ENCODE measurements at regions not wholly inside any gene's neighbourhood (a gene's known extent, or its start where the extent isn't known, plus 50 kb on each side); places are given as distances from the start of the nearest gene placed in this dataset.
A peak's percentile ranks its signal among the peaks of the same experiment; 100 is the strongest.
"Not testable (repeated sequence)": the region's sequence is repeated elsewhere in the genome, so short reads cannot be mapped to it uniquely, and the experiment has no call there.

GRCh38 chr9:71607461-71607881 is 160.8 kb downstream of the CEMIP2 start:
- Histone ChIP-seq H3K4me3 (no peak overlapping the region), H3K27ac (no peak overlapping the region), H3K9me3 (no peaks in the 10 kb centered on the region), H3K36me3 (no peaks in the 10 kb centered on the region), H3K27me3 (replicated peaks; ENCODE audit: insufficient read depth) (no peaks in the 10 kb centered on the region), H3K4me1 (replicated peaks) (no peaks in the 10 kb centered on the region)
- intact Hi-C loops (cut with DNase I), result loop anchor here (10.0 kb wide), 1 partner anchor 157 kb away; the partner anchor contains the start of gene CEMIP2
- TF ChIP-seq POLR2A (IDR thresholded peaks at IDR 0.05) (no peak), POLR2AphosphoS5 (IDR thresholded peaks at IDR 0.05) (no peak)
- TF ChIP-seq, protein P1, sequence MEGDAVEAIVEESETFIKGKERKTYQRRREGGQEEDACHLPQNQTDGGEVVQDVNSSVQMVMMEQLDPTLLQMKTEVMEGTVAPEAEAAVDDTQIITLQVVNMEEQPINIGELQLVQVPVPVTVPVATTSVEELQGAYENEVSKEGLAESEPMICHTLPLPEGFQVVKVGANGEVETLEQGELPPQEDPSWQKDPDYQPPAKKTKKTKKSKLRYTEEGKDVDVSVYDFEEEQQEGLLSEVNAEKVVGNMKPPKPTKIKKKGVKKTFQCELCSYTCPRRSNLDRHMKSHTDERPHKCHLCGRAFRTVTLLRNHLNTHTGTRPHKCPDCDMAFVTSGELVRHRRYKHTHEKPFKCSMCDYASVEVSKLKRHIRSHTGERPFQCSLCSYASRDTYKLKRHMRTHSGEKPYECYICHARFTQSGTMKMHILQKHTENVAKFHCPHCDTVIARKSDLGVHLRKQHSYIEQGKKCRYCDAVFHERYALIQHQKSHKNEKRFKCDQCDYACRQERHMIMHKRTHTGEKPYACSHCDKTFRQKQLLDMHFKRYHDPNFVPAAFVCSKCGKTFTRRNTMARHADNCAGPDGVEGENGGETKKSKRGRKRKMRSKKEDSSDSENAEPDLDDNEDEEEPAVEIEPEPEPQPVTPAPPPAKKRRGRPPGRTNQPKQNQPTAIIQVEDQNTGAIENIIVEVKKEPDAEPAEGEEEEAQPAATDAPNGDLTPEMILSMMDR (IDR thresholded peaks at IDR 0.05), result no peak
- DNase-seq (ENCODE audit: low spot score), result no peak
- 71% methylated on average over 5 of the region's 5 CpGs for WGBS

DNA sequence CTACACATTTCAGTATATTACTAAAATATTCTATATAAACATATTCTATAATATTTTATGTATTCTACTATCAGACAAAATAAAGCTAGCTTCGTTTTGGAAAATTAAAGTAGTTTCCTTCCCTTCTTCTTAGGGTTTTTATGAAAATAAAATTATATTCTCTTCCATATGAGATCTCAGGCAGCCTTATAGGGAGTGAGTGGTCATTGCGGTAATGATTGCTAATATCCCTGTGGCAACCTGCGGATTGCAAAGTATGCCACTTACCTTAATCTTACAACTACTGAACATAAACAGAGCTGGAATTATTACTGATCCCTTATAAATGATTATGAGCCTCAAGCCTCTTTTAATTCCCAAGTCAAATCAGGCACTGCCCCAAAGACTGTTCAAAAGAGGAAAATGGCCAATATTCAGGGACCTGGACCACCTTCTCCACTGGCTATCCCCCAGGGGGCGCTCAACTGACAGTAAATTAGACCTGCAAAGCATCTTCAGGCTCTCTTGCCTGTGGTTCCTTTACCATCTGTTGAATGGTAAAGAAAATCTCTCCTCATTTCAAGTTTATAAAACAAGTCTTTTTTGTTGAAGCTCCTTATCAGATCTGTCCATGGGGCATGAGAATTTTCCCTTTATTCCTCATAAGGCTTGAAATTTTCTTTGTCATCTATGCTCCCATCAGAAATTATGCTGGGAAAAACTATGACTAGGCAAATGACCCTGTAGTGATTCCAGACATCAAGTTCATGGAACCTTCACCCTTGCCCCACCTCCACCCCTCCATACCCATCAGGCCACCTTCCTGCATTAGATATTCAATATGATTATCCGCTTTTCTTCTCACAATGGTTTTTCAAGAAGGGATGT is 163.9 kb downstream of the CEMIP2 start:
- Histone ChIP-seq H3K36me3 (no peaks in the 10 kb centered on the region), H3K27ac (no peak overlapping the region), H3K27me3 (replicated peaks; ENCODE audit: insufficient read depth) (no peaks in the 10 kb centered on the region), H3K9me3 (no peaks in the 10 kb centered on the region), H3K4me3 (no peak overlapping the region), H3K4me1 (replicated peaks) (no peaks in the 10 kb centered on the region)
- TF ChIP-seq POLR2AphosphoS5 (IDR thresholded peaks at IDR 0.05) (peak; percentile 34), POLR2A (IDR thresholded peaks at IDR 0.05) (no peak)
- TF ChIP-seq, protein P1 (IDR thresholded peaks at IDR 0.05), result peak; percentile 37 to 83 (median 75)
- WGBS, result 67% methylated on average over 5 of the region's 5 CpGs
- DNase-seq (ENCODE audit: low spot score), result peak; percentile 69
- intact Hi-C loops (cut with DNase I), result loop anchor here (10.0 kb wide), 1 partner anchor 160 kb away; the partner anchor contains the start of gene CEMIP2

DNA sequence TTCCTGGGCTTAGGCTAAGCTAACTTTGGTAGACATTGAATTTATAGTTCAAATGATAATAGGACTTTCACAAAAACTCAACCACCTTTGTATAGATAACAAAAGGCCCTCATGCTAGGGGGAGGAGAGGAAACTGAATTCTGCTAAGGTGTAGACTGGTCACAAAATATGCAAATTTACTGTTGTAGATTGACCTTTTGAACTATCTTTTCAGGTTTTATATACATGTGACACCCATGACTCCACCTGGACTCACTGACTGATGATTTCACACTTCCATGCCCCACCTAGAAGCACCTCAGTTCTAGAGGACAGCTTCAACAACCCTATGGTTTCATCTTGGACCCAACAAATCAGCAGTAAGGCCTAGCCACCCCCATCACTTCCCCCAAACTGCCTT is 165.7 kb downstream of the CEMIP2 start:
- Histone ChIP-seq H3K27ac (no peak overlapping the region), H3K36me3 (no peaks in the 10 kb centered on the region), H3K27me3 (replicated peaks; ENCODE audit: insufficient read depth) (no peaks in the 10 kb centered on the region), H3K4me1 (replicated peaks) (no peaks in the 10 kb centered on the region), H3K9me3 (no peaks in the 10 kb centered on the region), H3K4me3 (no peak overlapping the region)
- no peak for DNase-seq (ENCODE audit: low spot score)
- TF ChIP-seq, protein P1 (IDR thresholded peaks at IDR 0.05), result no peak
- no peak for TF ChIP-seq POLR2AphosphoS5 (IDR thresholded peaks at IDR 0.05)
- TF ChIP-seq POLR2A (IDR thresholded peaks at IDR 0.05), result no peak
- intact Hi-C loops (cut with DNase I), result loop anchor here (10.0 kb wide), 1 partner anchor 162 kb away; the partner anchor contains the start of gene CEMIP2

GRCh38 chr9:71595762-71596161 is 172.6 kb downstream of the CEMIP2 start:
- 81% methylated on average over 12 of the region's 12 CpGs for WGBS
- H3K4me3 ChIP-seq, result not testable (repeated sequence)

DNA sequence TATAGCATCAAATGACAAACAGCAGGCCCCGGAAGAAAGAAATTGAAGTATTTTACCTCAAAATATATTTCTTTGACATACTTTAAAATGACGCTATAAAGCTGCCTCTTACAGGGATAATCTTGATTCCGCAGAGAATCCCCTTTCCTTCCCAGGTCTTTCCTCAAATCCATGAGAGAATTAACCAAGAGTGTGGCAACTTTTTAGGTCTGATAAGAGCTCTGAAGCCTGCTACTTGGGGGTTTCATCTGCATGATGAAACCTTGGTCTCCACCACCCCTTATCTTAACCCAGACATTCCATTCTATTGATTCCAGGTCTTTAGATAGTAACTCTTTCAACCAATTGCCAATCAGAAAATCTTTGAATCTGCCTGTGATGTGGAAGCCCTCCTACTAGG is 173.8 kb downstream of the CEMIP2 start:
- TF ChIP-seq POLR2A (IDR thresholded peaks at IDR 0.05) (no peak), POLR2AphosphoS5 (IDR thresholded peaks at IDR 0.05) (no peak)
- TF ChIP-seq, protein P1 (IDR thresholded peaks at IDR 0.05), result no peak
- intact Hi-C loops (cut with DNase I), result no loop called here
- DNase-seq (ENCODE audit: low spot score), result no peak
- no peaks in the 10 kb centered on the region for H3K9me3 ChIP-seq
- H3K27ac ChIP-seq, result no peak overlapping the region
- no peak overlapping the region for H3K4me3 ChIP-seq
- H3K27me3 ChIP-seq (replicated peaks; ENCODE audit: insufficient read depth), result no peaks in the 10 kb centered on the region
- WGBS, result 67% methylated on average over 3 of the region's 3 CpGs
- H3K36me3 ChIP-seq, result no peaks in the 10 kb centered on the region
- H3K4me1 ChIP-seq (replicated peaks), result no peaks in the 10 kb centered on the region

More at GRCh38 chr9:71595762-71596161, 172.6 kb downstream of the CEMIP2 start:
- H3K27me3 ChIP-seq (replicated peaks; ENCODE audit: insufficient read depth); H3K27ac ChIP-seq; intact Hi-C loops (cut with DNase I); H3K9me3 ChIP-seq; H3K4me1 ChIP-seq (replicated peaks); DNase-seq (ENCODE audit: low spot score); H3K36me3 ChIP-seq: not testable (repeated sequence)
